Liver (tissue), 3 donors: ENCODE measurements at regions not wholly inside any gene's neighbourhood (a gene's known extent, or its start where the extent isn't known, plus 50 kb on each side); places are given as distances from the start of the nearest gene placed in this dataset.

Experiments
- GABPA ChIP-seq, 2 donors: IDR thresholded peaks in 1 of 2; conservative IDR thresholded peaks in 1 of 2; 2 replicates each; pipeline ENCODE4 v1.6.1; 2016; ENCODE audit warnings: antibody characterized with exemption in 2 of 2, mild to moderate bottlenecking in 1 of 2, moderate library complexity in 1 of 2
- MAX ChIP-seq: IDR thresholded peaks from 2 replicates; pipeline ENCODE4 v1.6.1; 2016; ENCODE audit warnings: antibody characterized with exemption
- RAD21 ChIP-seq, 2 donors: IDR thresholded peaks; 2 replicates each; pipeline ENCODE4 v1.6.1; 2016; ENCODE audit warnings: antibody characterized with exemption in 2 of 2, mild to moderate bottlenecking in 2 of 2
- SP1 ChIP-seq: IDR thresholded peaks from 2 replicates; pipeline ENCODE4 v1.6.1; 2018; ENCODE audit warnings: antibody characterized with exemption, mild to moderate bottlenecking
- TF ChIP-seq, protein P1 (sequence below): fragments of 150-350 bp; IDR thresholded peaks from 2 replicates; pipeline ENCODE4 v1.5.1; 2017; ENCODE audit warnings: improper control_type of control experiment, low read depth, low read length; ENCODE audit not compliant: missing input control
- donor health status: healthy.
- donor health status: healthy.

- TF ChIP-seq MAX (no peak), GABPA (IDR thresholded peaks at IDR 0.05 in 1 of 2, conservative IDR thresholded peaks at IDR 0.05 in 1 of 2) (no peak), RAD21 (IDR thresholded peaks at IDR 0.05) (no peak), SP1 (no peak)
- TF ChIP-seq, protein P1, sequence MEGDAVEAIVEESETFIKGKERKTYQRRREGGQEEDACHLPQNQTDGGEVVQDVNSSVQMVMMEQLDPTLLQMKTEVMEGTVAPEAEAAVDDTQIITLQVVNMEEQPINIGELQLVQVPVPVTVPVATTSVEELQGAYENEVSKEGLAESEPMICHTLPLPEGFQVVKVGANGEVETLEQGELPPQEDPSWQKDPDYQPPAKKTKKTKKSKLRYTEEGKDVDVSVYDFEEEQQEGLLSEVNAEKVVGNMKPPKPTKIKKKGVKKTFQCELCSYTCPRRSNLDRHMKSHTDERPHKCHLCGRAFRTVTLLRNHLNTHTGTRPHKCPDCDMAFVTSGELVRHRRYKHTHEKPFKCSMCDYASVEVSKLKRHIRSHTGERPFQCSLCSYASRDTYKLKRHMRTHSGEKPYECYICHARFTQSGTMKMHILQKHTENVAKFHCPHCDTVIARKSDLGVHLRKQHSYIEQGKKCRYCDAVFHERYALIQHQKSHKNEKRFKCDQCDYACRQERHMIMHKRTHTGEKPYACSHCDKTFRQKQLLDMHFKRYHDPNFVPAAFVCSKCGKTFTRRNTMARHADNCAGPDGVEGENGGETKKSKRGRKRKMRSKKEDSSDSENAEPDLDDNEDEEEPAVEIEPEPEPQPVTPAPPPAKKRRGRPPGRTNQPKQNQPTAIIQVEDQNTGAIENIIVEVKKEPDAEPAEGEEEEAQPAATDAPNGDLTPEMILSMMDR: no peak
Measured at GRCh38 chr13:26952551-26953143, 192.1 kb upstream of the GPR12 start.
